GM10266 (cell line): ENCODE measurements at regions not wholly inside any gene's neighbourhood (a gene's known extent, or its start where the extent isn't known, plus 50 kb on each side); places are given as distances from the start of the nearest gene placed in this dataset.

Experiments used
- DNase-seq: peaks from one replicate; pipeline ENCODE4 v3.0.0; 2012; ENCODE audit errors: extremely low spot score
- CTCF ChIP-seq: IDR thresholded peaks from 2 replicates; pipeline ENCODE4 v1.5.1; 2012; ENCODE audit warnings: mild to moderate bottlenecking, low read depth; ENCODE audit not compliant: control insufficient read depth, insufficient read depth; ENCODE audit errors: missing control alignments

DNA sequence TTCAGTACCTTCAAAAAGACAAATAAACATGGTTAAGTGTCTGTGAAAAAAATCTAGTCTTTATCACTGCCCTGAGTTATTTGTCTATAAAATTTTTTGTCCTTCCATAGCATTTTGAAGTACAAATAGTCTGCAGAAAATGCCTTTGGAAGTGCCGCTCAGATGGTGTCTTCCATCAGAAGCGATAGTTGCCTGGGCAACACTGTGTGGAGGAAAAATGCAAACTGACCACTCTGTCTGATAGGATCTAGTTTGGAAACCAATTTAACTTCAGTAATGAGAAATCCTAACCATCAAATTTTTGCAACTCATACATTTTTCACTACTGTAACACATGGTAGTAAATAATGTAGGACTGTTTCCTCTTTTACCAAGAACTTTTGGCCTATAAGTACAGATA is 449.9 kb downstream of the PRELID2 start:
- DNase-seq: no peak
- no peak for TF ChIP-seq CTCF

GRCh38 chr5:145378226-145378625 is 456.9 kb downstream of the PRELID2 start:
- no peak for DNase-seq
- TF ChIP-seq CTCF: no peak

DNA sequence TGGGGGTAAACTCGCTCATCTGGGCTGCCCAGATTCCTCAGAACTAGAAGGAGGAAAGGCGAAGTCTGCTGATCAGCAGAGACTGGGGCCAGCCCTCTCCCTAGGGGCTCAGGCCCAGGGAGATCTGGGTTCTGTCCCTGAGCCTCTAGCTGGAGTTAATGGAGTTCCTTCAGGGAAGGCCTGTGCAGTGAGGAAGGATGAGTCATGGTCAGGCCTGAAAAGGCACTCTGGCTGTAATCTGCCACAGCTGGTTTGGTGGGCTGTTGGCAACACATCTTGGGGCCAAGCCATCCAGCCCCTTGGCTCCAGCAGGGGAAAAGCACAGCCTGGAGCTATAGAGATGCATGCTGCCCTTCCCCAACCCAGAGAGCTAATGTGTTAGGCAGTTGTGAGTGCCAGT is 459.6 kb downstream of the PRELID2 start:
- no peak for DNase-seq
- no peak for TF ChIP-seq CTCF

DNA sequence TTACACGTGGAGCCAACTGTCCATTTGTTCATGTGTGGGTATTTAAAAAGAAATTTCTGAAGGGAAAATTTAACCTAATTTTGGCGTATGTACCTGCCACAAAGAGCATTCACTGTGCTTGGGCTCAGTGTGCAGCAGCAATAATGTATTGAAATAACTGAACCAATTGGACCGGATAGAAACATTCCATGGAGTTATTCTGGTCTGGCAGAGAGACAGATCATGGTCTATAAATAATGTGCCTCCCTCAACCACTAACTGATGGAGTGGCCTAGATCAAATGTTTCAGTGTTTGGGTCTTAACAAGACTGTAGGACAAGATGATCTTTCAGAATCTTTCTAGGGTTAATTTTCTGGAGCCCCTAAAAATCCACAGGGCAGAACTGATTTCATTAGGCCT is 469.7 kb downstream of the PRELID2 start:
- no peak for DNase-seq
- no peak for TF ChIP-seq CTCF

GRCh38 chr5:145362266-145362665 is 472.9 kb downstream of the PRELID2 start:
- DNase-seq: no peak
- no peak for TF ChIP-seq CTCF

GRCh38 chr5:145360936-145361335 is 474.2 kb downstream of the PRELID2 start:
- no peak for DNase-seq
- TF ChIP-seq CTCF: no peak

DNA sequence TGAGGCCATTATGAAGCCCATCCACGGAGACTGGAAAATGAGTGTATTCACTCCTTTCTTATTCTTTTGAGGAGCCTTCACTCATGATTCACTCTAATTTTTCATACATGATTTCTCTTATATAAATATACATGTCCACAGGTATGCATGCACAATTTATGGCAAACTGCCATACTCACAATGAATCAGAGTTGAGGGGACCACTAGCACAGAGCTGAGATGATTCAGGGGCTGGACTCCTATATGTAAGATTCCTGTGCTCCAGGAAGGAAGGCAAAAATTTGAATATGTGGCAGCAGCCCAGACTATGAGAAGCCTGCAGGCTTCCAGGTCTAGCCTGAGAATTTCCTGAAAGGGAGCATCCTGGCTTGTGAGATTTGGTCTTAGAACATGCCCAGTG is 484.6 kb downstream of the PRELID2 start:
- no peak for TF ChIP-seq CTCF
- DNase-seq: no peak
